HUES64 (cell line): ENCODE measurements at regions not wholly inside any gene's neighbourhood (a gene's known extent, or its start where the extent isn't known, plus 50 kb on each side); places are given as distances from the start of the nearest gene placed in this dataset.

Experiments used
- H3K27ac ChIP-seq: 2 replicates; pipeline ENCODE4 v1.7.0; 2013; ENCODE audit warnings: low read depth, low read length, inconsistent platforms
- H3K27me3 ChIP-seq: 2 replicates; pipeline ENCODE4 v1.6.1; 2013; ENCODE audit warnings: mild to moderate bottlenecking, low read length; ENCODE audit not compliant: insufficient read depth
- H3K36me3 ChIP-seq: 2 replicates; pipeline ENCODE4 v1.6.1; 2013; ENCODE audit warnings: mild to moderate bottlenecking, low read length; ENCODE audit not compliant: insufficient read depth
- H3K4me1 ChIP-seq: 2 replicates; pipeline ENCODE4 v1.6.1; 2013; ENCODE audit warnings: mild to moderate bottlenecking, low read length, moderate library complexity; ENCODE audit not compliant: insufficient read depth
- H3K4me3 ChIP-seq: 2 replicates; pipeline ENCODE4 v1.5.1; 2013; ENCODE audit warnings: mild to moderate bottlenecking, low read length, moderate library complexity
- H3K9ac ChIP-seq: 2 replicates; pipeline ENCODE4 v1.6.1; 2013; ENCODE audit warnings: mild to moderate bottlenecking, low read depth, low read length
- H3K9me3 ChIP-seq: 2 replicates; pipeline ENCODE4 v1.6.1; 2013; ENCODE audit warnings: low read depth, low read length; ENCODE audit not compliant: insufficient read depth
- WGBS: fragments of 150-250, 120-280 bp; methylation state at CpG from one replicate; pipeline ENCODE4 v1.1.7; 2013; ENCODE audit warnings: missing lambda C conversion rate; 5-methylcytosine and 5-hydroxymethylcytosine counted together

- Histone ChIP-seq H3K9me3 (no peaks in the 10 kb centered on the region), H3K9ac (no peak overlapping the region), H3K36me3 (no peaks in the 10 kb centered on the region), H3K4me1 (no peaks in the 10 kb centered on the region), H3K27ac (no peak overlapping the region), H3K27me3 (no peaks in the 10 kb centered on the region), H3K4me3 (no peak overlapping the region)
Observed at GRCh38 chr13:84460989-84461388, 578.7 kb upstream of the SLITRK1 start.

GRCh38 chr13:84455143-84455905, 573.0 kb upstream of the SLITRK1 start:
- Histone ChIP-seq H3K27ac (no peak overlapping the region), H3K4me3 (no peak overlapping the region), H3K9ac (no peak overlapping the region), H3K36me3 (no peaks in the 10 kb centered on the region), H3K27me3 (no peaks in the 10 kb centered on the region), H3K4me1 (no peaks in the 10 kb centered on the region), H3K9me3 (no peaks in the 10 kb centered on the region)
- WGBS = 93% methylated on average over 7 of the region's 7 CpGs

- H3K36me3 ChIP-seq = no peaks in the 10 kb centered on the region
- no peaks in the 10 kb centered on the region for H3K4me1 ChIP-seq
- H3K4me3 ChIP-seq = no peak overlapping the region
- H3K9ac ChIP-seq = no peak overlapping the region
- no peak overlapping the region for H3K27ac ChIP-seq
- H3K27me3 ChIP-seq = no peaks in the 10 kb centered on the region
- WGBS = 92% methylated on average over 4 of the region's 4 CpGs
- no peaks in the 10 kb centered on the region for H3K9me3 ChIP-seq
Observed at GRCh38 chr13:84447640-84447978, 565.3 kb upstream of the SLITRK1 start.

GRCh38 chr13:84446972-84447639, 564.8 kb upstream of the SLITRK1 start:
- no peaks in the 10 kb centered on the region for H3K9me3 ChIP-seq
- H3K27me3 ChIP-seq = no peaks in the 10 kb centered on the region
- H3K27ac ChIP-seq = no peak overlapping the region
- no peaks in the 10 kb centered on the region for H3K4me1 ChIP-seq
- no peak overlapping the region for H3K4me3 ChIP-seq
- H3K9ac ChIP-seq = no peak overlapping the region
- WGBS = 94% methylated on average over 9 of the region's 9 CpGs
- no peaks in the 10 kb centered on the region for H3K36me3 ChIP-seq

- Histone ChIP-seq H3K9me3 (no peaks in the 10 kb centered on the region), H3K4me1 (no peaks in the 10 kb centered on the region), H3K27ac (no peak overlapping the region), H3K9ac (no peak overlapping the region), H3K36me3 (no peaks in the 10 kb centered on the region), H3K27me3 (no peaks in the 10 kb centered on the region), H3K4me3 (no peak overlapping the region)
- 93% methylated on average over 5 of the region's 5 CpGs for WGBS
Observed at GRCh38 chr13:84445776-84446175, 563.5 kb upstream of the SLITRK1 start.

- no peak overlapping the region for H3K4me3 ChIP-seq
- no peaks in the 10 kb centered on the region for H3K9me3 ChIP-seq
- H3K36me3 ChIP-seq = no peaks in the 10 kb centered on the region
- H3K27ac ChIP-seq = no peak overlapping the region
- H3K9ac ChIP-seq = no peak overlapping the region
- H3K4me1 ChIP-seq = no peaks in the 10 kb centered on the region
- no peaks in the 10 kb centered on the region for H3K27me3 ChIP-seq
Observed at GRCh38 chr13:84443463-84443862, 561.2 kb upstream of the SLITRK1 start.

GRCh38 chr13:84439108-84439507, 556.8 kb upstream of the SLITRK1 start:
- WGBS = no CpG with 5 or more reads among the region's 1 CpG
- Histone ChIP-seq H3K27ac (no peak overlapping the region), H3K4me1 (no peaks in the 10 kb centered on the region), H3K36me3 (no peaks in the 10 kb centered on the region), H3K27me3 (no peaks in the 10 kb centered on the region), H3K9ac (no peak overlapping the region), H3K4me3 (no peak overlapping the region), H3K9me3 (no peaks in the 10 kb centered on the region)

- Histone ChIP-seq H3K27ac (no peak overlapping the region), H3K4me1 (0 out of 2 replicates have a peak, but pooled peaks cover 7% of the 10 kb centered on the region), H3K4me3 (no peak overlapping the region), H3K9ac (no peak overlapping the region), H3K9me3 (no peaks in the 10 kb centered on the region), H3K36me3 (no peaks in the 10 kb centered on the region), H3K27me3 (no peaks in the 10 kb centered on the region)
- WGBS = 99% methylated on average over 2 of the region's 2 CpGs
Observed at GRCh38 chr13:84433024-84433423, 550.8 kb upstream of the SLITRK1 start.

- no peak overlapping the region for H3K4me3 ChIP-seq
- H3K27ac ChIP-seq = no peak overlapping the region
- 0 out of 2 replicates have a peak, but pooled peaks cover 7% of the 10 kb centered on the region for H3K4me1 ChIP-seq
- no peaks in the 10 kb centered on the region for H3K9me3 ChIP-seq
- WGBS = 80% methylated on average over 1 of the region's 1 CpG
- H3K36me3 ChIP-seq = no peaks in the 10 kb centered on the region
- H3K9ac ChIP-seq = no peak overlapping the region
- no peaks in the 10 kb centered on the region for H3K27me3 ChIP-seq
Observed at GRCh38 chr13:84431646-84432045, 549.4 kb upstream of the SLITRK1 start.

- 95% methylated on average over 3 of the region's 4 CpGs for WGBS
Observed at GRCh38 chr13:84430446-84430845, 548.2 kb upstream of the SLITRK1 start.

GRCh38 chr13:84430015-84430414, 547.7 kb upstream of the SLITRK1 start:
- Histone ChIP-seq H3K27ac (no peak overlapping the region), H3K4me1 (0 out of 2 replicates have a peak, but pooled peaks cover 7% of the 10 kb centered on the region), H3K4me3 (no peak overlapping the region), H3K36me3 (no peaks in the 10 kb centered on the region), H3K9ac (no peak overlapping the region), H3K27me3 (no peaks in the 10 kb centered on the region), H3K9me3 (no peaks in the 10 kb centered on the region)
- no CpG with 5 or more reads among the region's 2 CpGs for WGBS

More at GRCh38 chr13:84430446-84430845, 548.2 kb upstream of the SLITRK1 start:
- H3K27me3 ChIP-seq = no peaks in the 10 kb centered on the region
- H3K9ac ChIP-seq = no peak overlapping the region
- no peaks in the 10 kb centered on the region for H3K36me3 ChIP-seq
- no peak overlapping the region for H3K4me3 ChIP-seq
- 0 out of 2 replicates have a peak, but pooled peaks cover 7% of the 10 kb centered on the region for H3K4me1 ChIP-seq
- no peaks in the 10 kb centered on the region for H3K9me3 ChIP-seq
- H3K27ac ChIP-seq = no peak overlapping the region
